ENCODE measurements at regions not wholly inside any gene's neighbourhood (a gene's known extent, or its start where the extent isn't known, plus 50 kb on each side); places are given as distances from the start of the nearest gene placed in this dataset.

- Mint-ChIP-seq H3K4me3 (no peak overlapping the region), H3K9me3 (peaks cover 6 to 15% of the 10 kb centered on the region in 2 experiments; a peak in 4 of 5 replicates), H3K27ac (peak overlapping the region in 1 of 3 experiments; percentile 50; a peak in 1 of 7 replicates), H3K4me1 (peaks cover 2 to 3% of the 10 kb centered on the region in 2 experiments; a peak in 1 of 4 replicates), H3K27me3 (ENCODE audit: low read depth) (peaks cover 16% of the 10 kb centered on the region), H3K36me3 (ENCODE audit: insufficient read depth in 1 of 3, low read depth in 3 of 3) (peaks cover 0 to 13% (median 4%) of the 10 kb centered on the region in 3 experiments; a peak in 6 of 7 replicates)
- no peak overlapping the region for H2BK5ac ChIP-seq (ENCODE audit: insufficient read length, low read length)
- H4K5ac ChIP-seq (ENCODE audit: insufficient read length, low read depth, low read length), result no peak overlapping the region
- no peaks in the 10 kb centered on the region for H3K27me3 ChIP-seq (ENCODE audit: insufficient read depth, low read length)
- no peak overlapping the region for H4K8ac ChIP-seq (replicated peaks; ENCODE audit: insufficient read length, low read depth, low read length)
- peaks cover 5% of the 10 kb centered on the region for H3K9me3 ChIP-seq (ENCODE audit: control insufficient read depth, low read depth, low read length)
- H3T11ph ChIP-seq (ENCODE audit: low read length), result no peak overlapping the region
- no peak overlapping the region for H2BK12ac ChIP-seq (ENCODE audit: insufficient read length, low read depth, low read length)
- H2BK15ac ChIP-seq (ENCODE audit: low read depth, low read length), result no peak overlapping the region
- H3K9ac ChIP-seq (ENCODE audit: extremely low read depth, insufficient read length, low read length), result no peak overlapping the region
- no peak overlapping the region for H3K18ac ChIP-seq (ENCODE audit: insufficient read length, low read depth, low read length)
- H3K4me1 ChIP-seq (ENCODE audit: insufficient read depth, low read length), result no peaks in the 10 kb centered on the region
- WGBS (ENCODE audit: extremely low coverage, insufficient read length, low lambda C conversion rate), result no CpG with 5 or more reads among the region's 8 CpGs
- no peak overlapping the region for H2AK5ac ChIP-seq (ENCODE audit: insufficient read length, low read length)
- H3K56ac ChIP-seq (ENCODE audit: insufficient read length, low read depth, low read length), result no peak overlapping the region
- no peak overlapping the region for H3K14ac ChIP-seq (ENCODE audit: insufficient read depth, low read length)
- no peaks in the 10 kb centered on the region for H4K20me1 ChIP-seq (ENCODE audit: control insufficient read depth, insufficient read depth, insufficient read length)
- H3K4ac ChIP-seq (ENCODE audit: low read depth, low read length), result no peak overlapping the region
- H4K91ac ChIP-seq (ENCODE audit: insufficient read length, low read depth, low read length), result no peak overlapping the region
- H3K27ac ChIP-seq (ENCODE audit: insufficient read length, low read depth, low read length), result no peak overlapping the region
- no peak for TF ChIP-seq CTCF (conservative IDR thresholded peaks at IDR 0.05)
- H3K79me1 ChIP-seq (ENCODE audit: insufficient read depth, low read depth, low read length, poor library complexity, severe bottlenecking), result no peaks in the 10 kb centered on the region
- H3K23ac ChIP-seq (ENCODE audit: insufficient read length, low read depth, low read length), result no peak overlapping the region
- no peaks in the 10 kb centered on the region for H3K23me2 ChIP-seq (ENCODE audit: insufficient read length, low read depth, low read length, poor library complexity, severe bottlenecking)
- H3K79me2 ChIP-seq (ENCODE audit: insufficient read depth, low read length), result no peaks in the 10 kb centered on the region
- H2AFZ ChIP-seq (ENCODE audit: low read length), result no peak overlapping the region
- H3K4me2 ChIP-seq (ENCODE audit: insufficient read depth, insufficient read length, low read length), result no peak overlapping the region
- DNase-seq, result no peak
- no peak overlapping the region for H2BK120ac ChIP-seq (ENCODE audit: low read depth, low read length, poor library complexity, severe bottlenecking)
- no peak overlapping the region for H2BK20ac ChIP-seq (ENCODE audit: low read depth, low read length, poor library complexity, severe bottlenecking)
Measured at GRCh38 chr6:14222956-14223355, 105.4 kb downstream of the CD83 start.
